HG02973 (cell line): ENCODE measurements at regions not wholly inside any gene's neighbourhood (a gene's known extent, or its start where the extent isn't known, plus 50 kb on each side); places are given as distances from the start of the nearest gene placed in this dataset.

Experiments used
- ATAC-seq: cut with Tn5 transposase; IDR thresholded peaks from one replicate; pipeline ENCODE4 v1.9.1; 2021; ENCODE audit warnings: moderate library complexity; ENCODE audit not compliant: unreplicated experiment

DNA sequence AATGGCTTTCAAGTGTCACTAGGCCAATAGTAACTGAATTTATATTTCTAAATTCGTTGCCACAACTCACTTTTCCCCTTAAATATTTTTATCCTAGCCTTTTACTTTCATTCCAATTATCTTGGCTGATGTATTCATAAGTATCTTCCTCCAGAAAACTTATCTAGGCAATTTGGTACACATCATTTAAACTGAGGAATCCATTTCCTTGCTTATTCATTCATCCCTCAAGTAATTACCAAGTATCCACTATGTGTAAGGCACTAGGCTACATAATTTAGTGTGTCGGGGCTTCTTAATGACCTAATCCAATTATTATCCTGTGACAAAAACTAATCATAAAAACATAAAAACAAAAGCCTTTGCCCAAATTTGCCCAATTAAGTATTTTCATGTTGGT lies 258.3 kb upstream of the TCF21 start:
- ATAC-seq: no peak

DNA sequence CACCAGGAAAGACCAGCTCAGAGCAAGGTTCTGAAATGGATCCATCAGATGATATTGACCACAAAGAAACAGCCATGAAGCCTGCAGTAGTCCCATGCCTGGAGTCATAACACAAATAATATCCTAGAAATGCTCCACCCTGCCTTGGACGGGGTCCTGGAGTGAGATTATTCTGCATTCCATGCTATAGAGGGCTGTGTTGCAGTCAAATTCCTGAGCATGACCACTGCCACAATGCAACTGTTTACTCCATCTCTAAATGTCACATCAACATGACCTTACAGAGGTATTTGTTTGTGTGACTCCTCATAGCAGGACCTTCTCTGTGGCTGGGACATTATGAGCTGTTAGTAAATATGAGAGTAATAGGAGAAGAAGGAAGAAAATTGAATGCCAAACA lies 257.5 kb upstream of the TCF21 start:
- ATAC-seq: no peak

DNA sequence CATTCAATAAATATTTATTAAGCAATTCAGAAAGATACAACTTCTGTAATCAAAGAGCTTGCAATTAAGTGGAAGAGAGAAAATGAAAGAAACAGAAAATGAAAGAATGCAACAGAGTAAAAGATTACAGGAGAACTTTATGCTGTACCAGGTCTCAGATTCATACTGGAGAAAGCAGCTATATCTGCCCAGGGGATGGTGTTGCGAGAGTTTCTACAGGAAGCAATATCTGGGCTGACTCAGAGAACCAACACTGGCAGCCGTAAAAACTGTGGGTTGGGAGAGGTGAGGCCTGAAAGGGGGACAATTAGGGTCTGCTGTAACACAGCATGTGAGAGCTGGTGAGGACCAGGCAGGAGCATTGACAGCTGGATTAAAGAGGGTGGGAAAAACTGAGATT lies 256.7 kb upstream of the TCF21 start:
- ATAC-seq: no peak

DNA sequence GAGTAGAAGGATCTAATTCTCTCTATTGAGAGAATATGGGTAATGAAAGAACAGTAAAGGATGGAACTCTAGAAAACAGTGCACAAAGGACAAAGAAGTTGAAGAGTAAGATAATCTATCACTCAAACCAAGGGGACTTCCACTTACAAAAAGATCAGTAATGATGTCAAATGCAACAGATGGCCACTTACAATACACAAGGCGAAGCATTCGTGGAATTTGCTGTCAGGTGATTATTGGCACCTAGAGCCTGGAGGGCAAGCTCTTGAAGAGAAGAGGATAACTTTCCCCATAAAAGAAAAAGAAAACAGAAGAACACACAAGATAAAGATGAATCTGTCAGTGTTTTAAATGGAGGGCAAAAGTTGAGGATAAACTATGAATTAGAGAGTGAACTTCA lies 256.0 kb upstream of the TCF21 start:
- ATAC-seq: no peak

DNA sequence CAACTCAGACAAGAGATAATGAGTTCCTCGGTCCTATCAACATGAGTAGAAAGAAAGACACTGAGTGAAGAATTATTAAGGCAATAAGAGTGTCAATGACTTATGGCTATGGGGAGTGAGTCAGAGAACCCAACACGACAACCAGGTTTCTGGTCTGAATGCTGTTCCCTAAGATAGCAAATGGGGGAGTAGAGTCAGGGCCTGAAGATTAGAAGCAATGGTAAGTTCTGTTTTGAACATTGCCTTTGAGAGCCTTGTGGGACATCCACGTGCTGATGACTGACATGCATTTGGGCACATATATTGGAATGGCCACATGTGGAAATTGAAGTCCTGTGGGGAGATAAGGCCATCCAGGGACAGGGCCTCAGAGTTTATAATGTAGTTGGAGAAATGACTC lies 254.4 kb upstream of the TCF21 start:
- ATAC-seq: no peak

DNA sequence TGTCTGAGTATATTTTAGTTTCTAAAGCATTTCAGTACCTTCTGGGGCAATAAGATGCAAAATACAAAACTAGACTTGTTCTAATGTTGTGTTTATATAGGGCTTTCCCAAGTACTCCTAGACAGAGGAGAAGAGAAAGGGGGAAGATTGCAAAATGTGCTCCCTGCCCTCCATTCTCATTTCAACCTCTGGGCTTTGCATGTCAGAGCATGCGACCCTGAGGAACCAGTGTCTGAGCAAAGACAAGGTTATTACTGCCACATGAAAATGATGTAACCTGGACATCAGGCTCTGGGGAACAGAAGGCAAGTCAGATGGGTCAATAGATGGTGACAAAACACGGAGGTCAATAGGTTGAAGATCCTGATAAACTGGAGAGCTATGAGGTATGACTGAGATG lies 253.5 kb upstream of the TCF21 start:
- no peak for ATAC-seq

DNA sequence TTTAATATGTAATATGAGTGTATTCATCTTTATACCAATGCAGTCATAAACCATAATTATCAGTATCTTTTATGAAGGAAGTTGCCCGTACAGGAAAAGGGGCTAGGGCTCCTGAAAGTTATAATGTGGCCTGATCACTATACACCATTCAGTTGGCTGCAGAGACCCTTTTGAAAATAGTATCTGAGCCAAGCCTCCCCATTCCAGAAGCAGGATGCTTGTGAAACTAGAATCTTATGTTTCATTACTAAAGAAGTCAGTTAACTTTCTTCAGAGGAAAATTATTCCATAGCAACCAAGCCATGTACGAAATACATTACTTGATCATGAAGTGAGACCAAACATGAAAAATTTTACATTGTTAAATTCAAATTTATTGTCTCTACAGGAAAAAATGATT lies 251.5 kb upstream of the TCF21 start:
- ATAC-seq: no peak

DNA sequence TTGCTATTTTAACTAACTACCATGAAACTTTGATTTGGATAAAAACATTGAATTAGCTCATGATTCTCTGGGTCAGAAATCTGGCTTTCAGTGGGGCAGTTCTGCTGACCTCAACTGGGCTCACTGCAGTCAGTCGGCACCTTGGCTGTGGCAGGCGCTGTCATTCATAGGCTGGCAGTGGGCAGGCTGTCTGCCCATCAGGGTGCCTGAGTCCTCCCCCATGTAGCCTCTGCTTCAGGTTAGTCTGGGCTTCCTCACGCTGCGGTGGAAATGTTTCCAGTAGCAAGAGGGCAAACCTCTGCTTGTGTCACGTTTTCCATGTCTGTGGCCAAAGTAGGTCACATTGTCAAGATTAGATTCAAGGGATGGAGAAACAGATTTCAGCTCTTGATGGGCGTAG lies 251.0 kb upstream of the TCF21 start:
- ATAC-seq: no peak

DNA sequence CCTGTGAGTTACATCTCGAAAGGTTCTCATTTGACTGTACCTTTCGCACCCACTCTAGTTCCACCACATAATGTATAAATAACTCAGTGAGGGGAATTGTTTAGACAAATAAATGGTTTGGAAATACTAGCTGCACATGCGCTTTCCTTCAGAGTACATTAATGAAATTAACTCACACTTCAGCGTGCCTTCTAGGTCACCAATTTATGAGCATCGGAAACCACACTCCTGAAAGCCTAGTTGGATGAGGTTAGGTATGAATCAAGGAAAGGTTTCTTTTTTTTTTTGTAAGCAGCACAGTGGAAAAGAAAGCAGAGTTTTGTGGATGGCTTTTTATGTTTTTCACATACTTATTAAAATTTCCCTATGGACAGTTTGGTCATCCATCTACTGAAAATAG lies 247.8 kb upstream of the TCF21 start:
- ATAC-seq: no peak

DNA sequence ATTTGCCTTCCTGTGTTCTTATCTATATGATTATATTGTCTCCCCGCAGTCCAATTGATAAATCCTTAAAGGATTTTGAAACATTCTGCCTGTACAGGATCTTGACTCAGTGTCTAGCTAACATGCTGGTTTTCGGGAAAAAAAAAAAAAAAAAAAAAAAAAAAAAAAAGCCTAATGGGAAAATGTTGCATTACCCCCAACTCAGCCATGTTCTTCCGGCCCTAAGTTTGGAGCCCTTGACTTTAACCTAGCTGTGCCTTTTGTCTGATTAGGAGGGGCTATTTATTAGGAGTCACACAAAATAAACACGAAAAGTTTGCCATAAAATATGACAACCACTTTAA lies 244.4 kb upstream of the TCF21 start:
- ATAC-seq: no peak

DNA sequence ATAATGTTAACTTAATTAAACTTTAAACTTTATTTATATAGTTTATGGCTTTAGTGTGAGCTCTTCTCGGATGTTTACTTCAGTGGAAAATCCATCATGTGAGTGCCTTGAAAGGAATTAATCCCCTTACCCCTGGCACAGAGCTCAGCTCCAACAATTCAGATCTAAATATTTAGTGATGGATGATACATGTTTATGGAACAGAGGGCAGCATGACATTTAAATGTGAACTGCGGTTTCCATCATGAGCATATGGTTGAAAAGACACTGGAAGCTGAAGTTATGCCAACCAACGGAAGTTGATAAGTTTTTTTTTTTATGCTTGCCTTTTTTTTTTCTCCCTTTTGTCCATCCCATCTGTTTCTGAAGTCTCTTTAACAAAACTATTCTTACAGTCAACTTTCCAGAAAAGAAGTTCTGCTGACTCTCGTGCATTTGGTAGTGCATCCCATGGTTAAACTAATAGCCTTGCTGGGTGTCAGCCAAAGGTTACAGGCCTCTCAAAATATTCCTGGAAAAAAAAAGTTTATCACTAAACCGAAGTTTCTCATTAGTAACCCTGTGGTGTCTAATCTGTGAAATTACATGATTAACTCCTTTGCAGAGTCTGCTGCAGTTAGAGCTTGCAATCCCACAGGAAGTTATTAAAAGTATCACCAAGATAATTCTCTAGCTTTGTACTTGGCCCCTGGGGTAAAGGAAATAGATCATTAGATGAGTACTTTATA lies 243.9 kb upstream of the TCF21 start:
- no peak for ATAC-seq

DNA sequence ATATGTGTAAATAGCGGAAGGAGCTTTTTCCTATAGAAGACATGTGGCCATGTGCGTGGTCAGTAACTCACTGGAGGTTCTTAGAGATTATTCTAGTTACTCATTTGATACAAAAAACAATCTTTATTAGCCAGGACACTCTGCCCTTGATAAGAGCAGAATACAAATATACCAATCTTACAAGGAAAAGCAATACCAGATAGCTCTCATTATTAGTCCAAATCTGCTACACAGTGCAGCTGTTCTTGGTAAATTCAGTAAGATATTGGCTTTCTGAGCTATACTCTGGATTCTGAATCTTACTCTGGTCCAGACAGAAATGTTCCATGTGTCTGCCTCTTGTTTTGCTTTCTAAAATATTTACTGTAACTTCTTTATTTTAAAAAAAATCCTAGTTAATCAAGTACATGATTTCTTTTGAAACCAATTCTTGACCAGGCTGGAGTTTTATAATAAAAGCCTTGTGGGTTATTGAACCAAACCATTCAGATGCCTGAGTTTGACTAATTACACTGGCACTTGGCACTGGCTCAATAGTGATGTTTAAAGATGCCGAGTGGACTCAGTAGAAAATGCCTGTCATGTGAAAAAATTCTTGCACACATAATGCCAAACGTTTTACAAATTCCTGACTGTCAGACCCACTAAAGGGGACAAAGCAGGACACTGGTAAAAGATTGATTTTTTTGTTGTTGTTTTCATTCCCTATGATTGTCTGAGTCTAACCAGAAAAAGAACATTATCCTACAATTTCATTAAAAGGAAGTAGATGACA lies 242.8 kb upstream of the TCF21 start:
- ATAC-seq: no peak

DNA sequence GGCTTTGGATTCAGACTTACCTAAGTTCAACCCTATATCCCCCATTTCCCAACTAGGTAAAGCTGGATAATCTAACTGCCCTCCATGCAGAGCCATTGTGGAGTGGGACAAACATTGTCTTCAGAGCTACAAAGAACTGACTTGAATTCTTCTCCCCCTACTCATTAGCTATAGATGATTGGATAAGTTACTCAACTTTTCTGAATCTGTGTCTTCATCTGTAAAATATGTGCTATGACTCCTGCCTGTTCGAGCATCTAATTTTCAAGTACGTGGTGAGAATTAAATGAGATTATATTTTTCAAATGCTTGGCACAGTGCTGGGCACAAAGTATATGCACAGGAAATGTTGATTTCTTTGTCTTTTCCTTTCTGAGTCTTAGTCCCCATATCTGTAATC lies 240.3 kb upstream of the TCF21 start:
- no peak for ATAC-seq

DNA sequence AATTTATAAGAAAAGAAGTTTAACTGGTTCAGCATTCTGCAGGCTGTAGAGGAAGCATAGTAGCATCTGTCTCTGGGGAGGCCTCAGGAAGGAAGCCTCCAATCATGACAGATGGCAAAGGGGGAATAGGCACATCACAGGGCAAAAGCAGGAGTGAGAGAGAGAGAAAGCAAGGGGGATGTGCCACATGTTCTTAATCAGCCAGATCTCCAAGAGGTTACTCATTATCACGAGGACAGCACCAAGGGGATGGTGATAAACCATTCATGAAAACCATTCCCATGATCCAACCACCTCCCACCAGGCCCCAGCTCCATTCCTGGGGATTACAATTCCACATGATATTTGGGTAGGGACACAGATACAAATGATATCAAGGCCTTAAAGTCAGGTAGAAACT lies 217.5 kb upstream of the TCF21 start:
- ATAC-seq: no peak

DNA sequence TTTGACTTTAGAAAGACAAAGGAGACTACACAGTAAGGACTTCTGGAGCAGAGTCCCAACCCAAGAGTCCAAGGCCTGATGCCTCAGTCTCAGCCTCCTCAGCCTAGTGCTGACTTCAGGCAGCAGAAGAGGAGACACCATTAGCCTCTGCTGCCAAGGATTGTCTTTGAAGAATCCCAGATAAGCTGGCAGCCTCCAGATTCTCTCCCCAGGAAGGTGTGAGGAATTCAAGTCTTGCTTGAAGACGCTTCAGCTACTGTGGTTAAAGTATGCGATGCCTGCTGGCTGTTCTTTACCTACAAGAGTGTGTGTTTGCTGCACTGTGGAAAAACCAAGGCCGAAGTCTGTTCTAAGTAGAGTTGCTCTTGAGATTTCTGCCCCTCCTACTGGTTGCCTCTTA lies 215.9 kb upstream of the TCF21 start:
- no peak for ATAC-seq

DNA sequence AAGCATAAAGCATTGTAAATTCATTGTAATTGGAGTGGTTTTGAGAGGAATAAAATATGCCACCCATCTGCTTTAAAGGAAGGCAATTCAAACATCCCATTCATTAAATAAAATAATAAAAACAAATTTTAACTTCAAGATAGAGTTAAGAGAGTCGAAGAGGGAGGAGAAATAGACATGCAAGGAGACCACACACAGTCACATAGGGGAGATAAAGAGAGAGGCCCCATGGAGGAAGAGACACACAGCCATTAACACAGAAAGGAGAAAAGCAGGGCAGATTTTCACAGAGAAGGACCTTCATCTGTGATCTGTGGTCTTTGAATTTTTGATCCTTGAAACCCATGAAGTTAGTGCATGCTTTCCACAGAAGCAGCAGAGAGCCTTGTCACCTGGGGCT lies 214.3 kb upstream of the TCF21 start:
- ATAC-seq: no peak

DNA sequence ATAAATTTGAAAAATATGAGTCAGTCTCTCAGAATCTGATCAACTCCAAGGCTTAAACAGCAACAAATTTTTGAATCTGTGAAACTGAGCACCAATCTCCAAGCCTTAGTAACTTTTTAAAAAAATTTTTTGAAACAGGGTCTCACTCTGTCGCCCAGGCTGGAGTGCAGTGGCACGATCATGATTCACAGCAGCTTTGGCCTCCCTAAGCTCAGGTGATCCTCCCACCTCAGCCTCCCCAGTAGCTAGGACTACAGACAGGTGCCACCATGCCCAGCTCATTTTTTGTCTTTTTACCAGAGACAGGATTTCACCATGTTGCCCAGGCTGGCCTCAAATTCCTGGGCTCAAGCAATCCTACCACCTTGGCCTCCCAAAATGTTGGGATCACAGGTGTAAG lies 207.9 kb upstream of the TCF21 start:
- ATAC-seq: no peak

DNA sequence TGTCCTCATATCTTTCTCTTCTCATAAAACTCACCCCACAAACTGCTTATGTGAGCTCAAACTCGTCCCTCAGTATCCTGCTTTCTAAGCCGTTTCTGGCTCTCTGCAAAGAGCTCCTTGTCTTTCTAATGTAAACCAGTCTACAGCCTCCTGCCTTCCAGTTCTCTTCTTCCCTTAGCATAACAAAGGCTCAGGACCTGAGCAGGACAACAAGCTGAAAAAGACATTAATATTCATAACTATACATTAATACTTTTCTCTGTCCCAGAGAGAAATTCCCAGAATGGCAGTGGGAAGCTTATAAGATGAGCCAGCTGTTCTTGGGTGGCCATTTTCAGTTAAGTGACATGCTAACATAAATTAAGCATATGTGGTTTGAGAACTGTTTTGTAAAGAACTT lies 207.0 kb upstream of the TCF21 start:
- no peak for ATAC-seq

DNA sequence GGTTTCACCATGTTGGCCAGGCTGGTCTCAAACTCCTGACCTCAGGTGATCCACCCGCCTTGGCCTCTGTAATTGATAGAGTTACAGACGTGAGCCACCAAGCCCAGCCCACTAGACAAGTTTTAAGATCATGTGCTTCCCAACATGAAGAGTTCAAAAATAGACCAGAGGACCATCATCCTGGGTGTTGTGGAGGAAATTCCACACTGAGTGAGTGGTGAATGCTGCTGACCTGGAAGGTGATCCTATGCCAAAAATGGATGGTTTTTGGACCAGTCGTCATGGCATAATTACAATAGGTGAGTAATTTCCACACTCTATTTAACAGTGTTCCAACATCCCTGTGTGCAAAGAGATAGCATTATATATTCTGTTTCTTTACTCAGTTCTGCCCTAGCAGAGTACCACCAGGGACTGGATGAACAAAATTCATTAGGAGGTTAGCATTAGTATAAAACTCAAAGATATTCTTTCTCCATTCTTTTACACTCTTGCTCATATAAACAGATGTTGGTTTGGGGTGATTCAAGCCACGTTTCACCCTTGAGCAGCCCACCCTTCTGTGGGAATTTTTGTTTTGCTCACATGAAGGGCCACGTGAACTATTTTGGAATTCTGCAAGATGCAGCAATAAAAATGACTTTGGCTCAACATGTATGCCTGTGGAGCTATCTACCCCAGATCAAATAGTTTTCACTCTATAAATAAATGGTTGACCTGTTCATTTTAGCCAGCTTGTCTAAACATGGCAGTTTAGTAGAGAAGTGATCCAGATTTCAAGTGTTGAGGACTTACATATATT lies 206.2 kb upstream of the TCF21 start:
- ATAC-seq: no peak

DNA sequence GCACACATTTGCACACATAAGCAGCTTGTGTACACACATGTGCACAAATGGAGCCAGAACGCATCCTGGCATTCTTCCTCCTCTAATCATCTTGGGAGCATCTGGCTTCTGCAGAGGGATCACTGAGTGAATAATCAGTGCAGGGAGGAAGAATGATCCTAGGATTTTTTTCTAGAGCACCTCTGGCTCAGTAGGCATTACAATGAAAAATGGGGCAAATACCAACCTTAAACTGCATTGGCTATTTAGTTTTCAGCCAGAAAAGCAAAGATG lies 205.7 kb upstream of the TCF21 start:
- no peak for ATAC-seq

DNA sequence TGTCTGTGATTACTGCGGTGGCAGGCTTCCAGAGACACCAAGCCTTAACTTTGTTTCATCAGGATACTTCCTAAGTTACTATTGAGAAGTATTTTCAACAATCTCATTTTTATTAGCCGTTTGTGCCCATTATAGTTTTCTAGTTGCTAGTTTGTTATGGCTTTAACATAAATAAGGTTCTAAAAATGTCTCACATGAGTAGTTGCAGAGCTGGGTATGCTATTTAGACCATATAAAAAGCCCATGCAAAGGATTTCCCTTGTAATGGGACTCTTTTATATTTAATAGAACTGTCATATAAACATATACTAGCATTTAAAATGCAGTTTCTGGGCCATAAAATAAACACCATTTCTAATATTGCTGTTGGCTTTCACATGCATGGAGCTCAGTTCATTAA lies 205.3 kb upstream of the TCF21 start:
- ATAC-seq: no peak

DNA sequence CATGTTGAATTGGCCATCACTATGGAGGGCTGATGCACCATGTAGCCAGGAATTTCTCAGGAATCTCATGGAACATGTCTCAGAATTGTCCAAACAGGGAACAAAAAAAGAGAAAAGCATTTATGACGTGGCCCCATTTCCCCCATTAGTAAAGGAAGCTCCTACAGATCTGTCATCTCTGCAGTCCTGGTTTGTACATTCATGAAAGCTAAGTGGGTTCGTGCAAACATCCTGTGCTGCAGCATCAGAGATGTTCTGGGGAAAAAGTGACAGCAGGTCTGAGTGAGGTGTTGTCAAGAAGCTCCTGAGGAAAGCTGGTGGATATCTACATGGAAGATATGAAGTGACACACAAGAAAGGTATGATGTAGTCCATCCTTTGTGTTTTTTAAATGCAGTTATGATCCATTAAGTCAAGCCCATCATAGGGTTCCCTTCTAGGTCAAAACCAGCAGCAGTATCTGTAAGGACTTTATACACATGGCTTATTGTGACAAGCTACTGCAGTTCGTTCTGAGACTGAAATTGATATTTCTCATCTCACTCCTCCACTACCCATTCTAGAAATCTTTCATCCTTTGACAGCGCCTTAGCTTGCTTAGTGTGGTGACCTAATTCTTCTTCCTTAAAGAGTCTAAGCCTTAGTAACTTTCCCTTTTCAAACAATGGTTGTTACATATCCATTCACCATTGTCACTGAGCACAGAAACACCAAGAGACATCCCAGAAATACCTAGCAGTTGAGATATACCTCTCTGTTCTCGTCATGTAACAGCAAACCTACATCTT lies 200.0 kb upstream of the TCF21 start:
- ATAC-seq: no peak
